HFFc6 (cell line): ENCODE measurements at regions not wholly inside any gene's neighbourhood (a gene's known extent, or its start where the extent isn't known, plus 50 kb on each side); places are given as distances from the start of the nearest gene placed in this dataset.

ENCODE experiments used
- DNase-seq: peaks from one replicate; pipeline ENCODE4 v3.0.0-alpha.2; 2018
- H3K27ac Mint-ChIP-seq: 2 replicates; pipeline ENCODE4 v1.8.0; 2020; ENCODE audit warnings: mild to moderate bottlenecking, mixed read lengths
- H3K27me3 Mint-ChIP-seq: 2 replicates; pipeline ENCODE4 v1.8.0; 2021; ENCODE audit warnings: mild to moderate bottlenecking, moderate library complexity, mixed read lengths; ENCODE audit not compliant: insufficient read depth
- H3K36me3 Mint-ChIP-seq: 2 replicates; pipeline ENCODE4 v1.8.0; 2021; ENCODE audit warnings: low read depth, mixed read lengths
- H3K4me1 Mint-ChIP-seq: 2 replicates; pipeline ENCODE4 v1.8.0; 2020; ENCODE audit warnings: low read depth, mixed read lengths
- H3K4me3 Mint-ChIP-seq: 2 replicates; pipeline ENCODE4 v1.8.0; 2020; ENCODE audit warnings: mild to moderate bottlenecking, moderate library complexity, mixed read lengths
- H3K9me3 Mint-ChIP-seq: 2 replicates; pipeline ENCODE4 v1.8.0; 2020; ENCODE audit warnings: mild to moderate bottlenecking, mixed read lengths
- TF ChIP-seq, protein P1 (sequence below): fragments of 200-600 bp; sonication (generic); IDR thresholded peaks from 2 replicates; pipeline ENCODE4 v1.5.0; 2021; ENCODE audit warnings: antibody characterized with exemption, mild to moderate bottlenecking

DNA sequence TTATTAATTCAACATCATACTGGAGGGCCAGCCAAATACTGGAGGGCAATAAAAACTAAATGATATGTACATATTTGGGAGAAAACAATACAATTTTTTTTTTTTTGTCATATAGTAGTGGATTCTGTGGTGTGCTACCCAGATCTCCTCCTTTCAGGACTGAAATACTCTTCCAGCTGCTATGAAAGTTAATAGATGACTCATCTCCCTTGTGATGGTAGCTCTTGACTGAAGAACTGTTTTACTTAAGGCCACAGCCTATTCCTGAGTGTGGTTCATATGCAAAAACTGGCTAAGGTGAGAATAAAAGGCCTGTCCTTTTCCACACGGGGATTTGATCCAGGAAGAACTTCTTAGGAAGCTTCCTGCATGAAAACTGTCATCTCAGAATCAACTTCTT, 307.9 kb downstream of the HLX start:
- Mint-ChIP-seq H3K9me3 (0 out of 2 replicates have a peak, but pooled peaks cover 3% of the 10 kb centered on the region), H3K4me1 (no peaks in the 10 kb centered on the region), H3K4me3 (no peak overlapping the region), H3K36me3 (no peaks in the 10 kb centered on the region), H3K27me3 (no peaks in the 10 kb centered on the region; the same call in 1 of the 2 replicates), H3K27ac (no peak overlapping the region)
- no peak for DNase-seq
- TF ChIP-seq, protein P1, sequence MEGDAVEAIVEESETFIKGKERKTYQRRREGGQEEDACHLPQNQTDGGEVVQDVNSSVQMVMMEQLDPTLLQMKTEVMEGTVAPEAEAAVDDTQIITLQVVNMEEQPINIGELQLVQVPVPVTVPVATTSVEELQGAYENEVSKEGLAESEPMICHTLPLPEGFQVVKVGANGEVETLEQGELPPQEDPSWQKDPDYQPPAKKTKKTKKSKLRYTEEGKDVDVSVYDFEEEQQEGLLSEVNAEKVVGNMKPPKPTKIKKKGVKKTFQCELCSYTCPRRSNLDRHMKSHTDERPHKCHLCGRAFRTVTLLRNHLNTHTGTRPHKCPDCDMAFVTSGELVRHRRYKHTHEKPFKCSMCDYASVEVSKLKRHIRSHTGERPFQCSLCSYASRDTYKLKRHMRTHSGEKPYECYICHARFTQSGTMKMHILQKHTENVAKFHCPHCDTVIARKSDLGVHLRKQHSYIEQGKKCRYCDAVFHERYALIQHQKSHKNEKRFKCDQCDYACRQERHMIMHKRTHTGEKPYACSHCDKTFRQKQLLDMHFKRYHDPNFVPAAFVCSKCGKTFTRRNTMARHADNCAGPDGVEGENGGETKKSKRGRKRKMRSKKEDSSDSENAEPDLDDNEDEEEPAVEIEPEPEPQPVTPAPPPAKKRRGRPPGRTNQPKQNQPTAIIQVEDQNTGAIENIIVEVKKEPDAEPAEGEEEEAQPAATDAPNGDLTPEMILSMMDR, result no peak

GRCh38 chr1:221188458-221188857, 309.2 kb downstream of the HLX start:
- no peak overlapping the region for H3K4me3 Mint-ChIP-seq
- no peak overlapping the region for H3K27ac Mint-ChIP-seq
- H3K9me3 Mint-ChIP-seq, result 0 out of 2 replicates have a peak, but pooled peaks cover 3% of the 10 kb centered on the region
- TF ChIP-seq, protein P1, result no peak
- no peaks in the 10 kb centered on the region for H3K27me3 Mint-ChIP-seq
- no peaks in the 10 kb centered on the region for H3K4me1 Mint-ChIP-seq
- no peaks in the 10 kb centered on the region for H3K36me3 Mint-ChIP-seq
- no peak for DNase-seq

DNA sequence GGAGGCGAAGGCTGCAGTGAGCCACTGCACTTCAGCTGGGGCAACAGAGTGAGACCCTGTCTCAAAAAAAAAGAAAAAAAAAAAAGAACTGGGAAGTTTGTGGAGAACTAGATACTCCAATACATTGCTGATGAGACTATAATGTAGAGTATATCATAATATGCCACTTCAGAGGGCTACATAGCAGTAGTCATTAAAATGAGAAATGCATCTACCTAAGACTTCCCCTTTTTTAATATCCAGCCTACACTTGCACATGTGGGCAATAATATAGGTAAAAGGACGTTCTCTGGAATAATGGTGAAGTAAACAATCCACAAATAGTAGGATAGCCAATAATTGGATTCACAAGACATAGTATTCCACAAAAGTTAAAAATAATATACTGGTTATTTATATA, 311.0 kb downstream of the HLX start:
- H3K27ac Mint-ChIP-seq, result no peak overlapping the region
- H3K36me3 Mint-ChIP-seq, result no peaks in the 10 kb centered on the region
- no peak for DNase-seq
- no peak overlapping the region for H3K4me3 Mint-ChIP-seq
- 0 out of 2 replicates have a peak, but pooled peaks cover 3% of the 10 kb centered on the region for H3K9me3 Mint-ChIP-seq
- no peaks in the 10 kb centered on the region for H3K27me3 Mint-ChIP-seq
- H3K4me1 Mint-ChIP-seq, result no peaks in the 10 kb centered on the region
- TF ChIP-seq, protein P1, result no peak

GRCh38 chr1:221192055-221192454, 312.8 kb downstream of the HLX start:
- Mint-ChIP-seq H3K4me3 (no peak overlapping the region), H3K27me3 (no peaks in the 10 kb centered on the region), H3K27ac (no peak overlapping the region), H3K9me3 (peaks cover 6% of the 10 kb centered on the region; the same call in 1 of the 2 replicates), H3K36me3 (peaks cover 6% of the 10 kb centered on the region), H3K4me1 (no peaks in the 10 kb centered on the region)
- DNase-seq, result no peak
- TF ChIP-seq, protein P1, result no peak

GRCh38 chr1:221200464-221200863, 321.2 kb downstream of the HLX start:
- Mint-ChIP-seq H3K27ac (no peak overlapping the region), H3K4me1 (peaks cover 10% of the 10 kb centered on the region), H3K9me3 (peaks cover 6% of the 10 kb centered on the region; the same call in 1 of the 2 replicates), H3K4me3 (no peak overlapping the region), H3K36me3 (peaks cover 6% of the 10 kb centered on the region), H3K27me3 (no peaks in the 10 kb centered on the region)
- TF ChIP-seq, protein P1, result no peak
- no peak for DNase-seq

- H3K4me1 Mint-ChIP-seq, result peaks cover 10% of the 10 kb centered on the region
- H3K27me3 Mint-ChIP-seq, result no peaks in the 10 kb centered on the region
- no peak overlapping the region for H3K27ac Mint-ChIP-seq
- H3K4me3 Mint-ChIP-seq, result no peak overlapping the region
- H3K9me3 Mint-ChIP-seq, result peaks cover under 1% of the 10 kb centered on the region; the same call in 1 of the 2 replicates
- 0 out of 2 replicates have a peak, but pooled peaks cover under 1% of the 10 kb centered on the region for H3K36me3 Mint-ChIP-seq
- TF ChIP-seq, protein P1, result no peak
- no peak for DNase-seq
Measured at GRCh38 chr1:221201773-221202172, 322.5 kb downstream of the HLX start.
